Panc1 (cell line): ENCODE measurements at regions not wholly inside any gene's neighbourhood (a gene's known extent, or its start where the extent isn't known, plus 50 kb on each side); places are given as distances from the start of the nearest gene placed in this dataset.

Experiments used
- ATAC-seq: fragments of 200-7000 bp; cut with Tn5 transposase; 2 replicates; pipeline ENCODE4 v1.9.1; 2020; ENCODE audit warnings: mild to moderate bottlenecking, moderate library complexity
- BruUV-seq: library from RNA; stranded (reverse); fragments of 400-500 nt; replicated peaks from 2 replicates; lab custom pipeline; 2021; lab: Mats Ljungman, UMichigan
- CTCF ChIA-PET: fragments of 300-600 bp; sonication (Branson Sonifier 250); formaldehyde crosslinking; loops from one replicate; lab custom pipeline; 2022; ENCODE audit warnings: antibody characterized with exemption; lab: Charles Lee
- POLR2A ChIA-PET: fragments of 300-600 bp; sonication (Branson Sonifier 250); formaldehyde crosslinking; loops from one replicate; lab custom pipeline; 2022; ENCODE audit warnings: antibody characterized with exemption; lab: Charles Lee
- DNase-seq: peaks from one replicate; pipeline ENCODE4 v3.0.0-alpha.2; 2010; ENCODE audit warnings: low read depth, low spot score
- H3K27ac ChIP-seq: 2 replicates; pipeline ENCODE4 v1.5.1; 2011; ENCODE audit warnings: mild to moderate bottlenecking, low read length, inconsistent platforms
- H3K27me3 ChIP-seq: fragments of 200-500 bp; sonication (Bioruptor generic); 2 replicates; pipeline ENCODE4 v1.6.0; 2014; ENCODE audit warnings: low read length, inconsistent platforms; ENCODE audit not compliant: control insufficient read depth, insufficient read depth
- H3K36me3 ChIP-seq: fragments of 200-500 bp; sonication (Bioruptor generic); 2 replicates; pipeline ENCODE4 v1.5.1; 2014; ENCODE audit warnings: inconsistent platforms, mild to moderate bottlenecking, low read length, moderate library complexity; ENCODE audit not compliant: control insufficient read depth, insufficient read depth
- H3K4me1 ChIP-seq: 2 replicates; pipeline ENCODE4 v1.5.1; 2011; ENCODE audit warnings: inconsistent platforms, mild to moderate bottlenecking, low read length, moderate library complexity; ENCODE audit not compliant: control insufficient read depth, insufficient read depth
- H3K4me3 ChIP-seq, 2 experiments: 2 replicates each; pipeline ENCODE4 v1.5.1; 2011 to 2012; ENCODE audit warnings: low read depth in 2 of 2, low read length in 2 of 2, mild to moderate bottlenecking in 2 of 2, inconsistent platforms in 1 of 2, moderate library complexity in 1 of 2
- H3K9me3 ChIP-seq: fragments of 200-500 bp; sonication (Bioruptor generic); 2 replicates; pipeline ENCODE4 v1.5.1; 2014; ENCODE audit warnings: low read depth, mild to moderate bottlenecking, inconsistent platforms, low read length, moderate library complexity; ENCODE audit not compliant: control insufficient read depth, insufficient read depth
- CTCF ChIP-seq: fragments of 450-650 bp; IDR thresholded peaks from 2 replicates; pipeline ENCODE4 v1.5.1; 2017; ENCODE audit warnings: mild to moderate bottlenecking
- POLR2AphosphoS5 ChIP-seq: IDR thresholded peaks from 2 replicates; pipeline ENCODE4 v1.6.1; 2012; ENCODE audit warnings: mild to moderate bottlenecking, low read depth, low read length, moderate library complexity
- REST ChIP-seq, 2 experiments: IDR thresholded peaks; 2 replicates each; pipeline ENCODE4 v1.6.1; 2011 to 2012; ENCODE audit warnings: low read depth in 2 of 2, control low read depth in 1 of 2, low read length in 1 of 2, mild to moderate bottlenecking in 1 of 2, moderate library complexity in 1 of 2; ENCODE audit not compliant: insufficient read depth in 1 of 2
- SIN3A ChIP-seq: IDR thresholded peaks from 2 replicates; pipeline ENCODE4 v1.6.1; 2012; ENCODE audit warnings: low read depth, mild to moderate bottlenecking, low read length, moderate library complexity, borderline replicate concordance; ENCODE audit not compliant: insufficient read depth
- TCF7L2 ChIP-seq: IDR thresholded peaks from 2 replicates; pipeline ENCODE4 v1.6.1; 2011; ENCODE audit warnings: mild to moderate bottlenecking, low read depth, low read length, inconsistent platforms
- in situ Hi-C: cut with HindIII; loops from 2 replicates; pipeline ENCODE4 v1.10.0; 2016; ENCODE audit warnings: low sequenced_read_pairs, low pct_unique_long_range_greater_than_20kb
- intact Hi-C: fragments of 100-400 bp; cut with micrococcal nuclease; formaldehyde crosslinking; loops from one replicate; pipeline ENCODE4 v1.10.0; 2022; ENCODE audit not compliant: unreplicated experiment

- no peak overlapping the region for H3K27ac ChIP-seq
- BruUV-seq = no TSS peak
- ChIA-PET POLR2A (interaction anchor here (0.7 kb wide), 1 partner anchor 1521 kb away, joined by 3 read pairs; no protein-coding TSS in a partner anchor), CTCF (no interaction called here)
- H3K36me3 ChIP-seq = no peaks in the 10 kb centered on the region
- in situ Hi-C loops = no loop called here
- ATAC-seq = no peak
- H3K27me3 ChIP-seq = no peaks in the 10 kb centered on the region
- no peak for DNase-seq
- intact Hi-C loops = no loop called here
- no peaks in the 10 kb centered on the region for H3K4me1 ChIP-seq
- H3K4me3 ChIP-seq = no peak overlapping the region
- TF ChIP-seq SIN3A (no peak), REST (IDR thresholded peaks at IDR 0.05; ENCODE audit: insufficient read depth in 1 of 2, low read depth in 2 of 2, low read length in 1 of 2) (no peak), POLR2AphosphoS5 (no peak), TCF7L2 (no peak), CTCF (no peak)
- H3K9me3 ChIP-seq = no peaks in the 10 kb centered on the region
These were observed 419.9 kb upstream of the ZFP42 start for GRCh38 chr4:187575706-187576105.

- TF ChIP-seq POLR2AphosphoS5 (no peak), REST (IDR thresholded peaks at IDR 0.05; ENCODE audit: insufficient read depth in 1 of 2, low read depth in 2 of 2, low read length in 1 of 2) (no peak), TCF7L2 (no peak), CTCF (no peak), SIN3A (no peak)
These were observed 418.8 kb upstream of the ZFP42 start for GRCh38 chr4:187576751-187577150.

More at GRCh38 chr4:187576751-187577150, 418.8 kb upstream of the ZFP42 start:
- in situ Hi-C loops = no loop called here
- no peak overlapping the region for H3K4me3 ChIP-seq
- H3K4me1 ChIP-seq = no peaks in the 10 kb centered on the region
- H3K27ac ChIP-seq = no peak overlapping the region
- no TSS peak for BruUV-seq
- no peaks in the 10 kb centered on the region for H3K27me3 ChIP-seq
- ChIA-PET CTCF (no interaction called here), POLR2A (no interaction called here)
- no peak for DNase-seq
- intact Hi-C loops = no loop called here
- ATAC-seq = no peak
- H3K36me3 ChIP-seq = no peaks in the 10 kb centered on the region
- H3K9me3 ChIP-seq = no peaks in the 10 kb centered on the region
